NB4 (cell line): ENCODE measurements at regions not wholly inside any gene's neighbourhood (a gene's known extent, or its start where the extent isn't known, plus 50 kb on each side); places are given as distances from the start of the nearest gene placed in this dataset.

Experiments used
- DNase-seq: peaks from one replicate; pipeline ENCODE4 v3.0.0; 2010; ENCODE audit warnings: low read depth
- H3K4me3 ChIP-seq: one replicate; pipeline ENCODE4 v1.5.1; 2011; ENCODE audit warnings: mild to moderate bottlenecking, low read depth, low read length, moderate library complexity
- CTCF ChIP-seq: IDR thresholded peaks from one replicate; pipeline ENCODE4 v1.5.1; 2012; ENCODE audit warnings: low read depth, low read length
- MYC ChIP-seq: IDR thresholded peaks from 2 replicates; pipeline ENCODE4 v1.6.1; 2011; ENCODE audit warnings: low read depth, low read length
- POLR2A ChIP-seq: IDR thresholded peaks from 2 replicates; pipeline ENCODE4 v1.6.1; 2011; ENCODE audit warnings: mild to moderate bottlenecking; ENCODE audit not compliant: insufficient read length; ENCODE audit errors: extremely low read depth
- TF ChIP-seq, protein P1 (sequence below): IDR thresholded peaks from 2 replicates; pipeline ENCODE4 v1.6.1; 2011; ENCODE audit warnings: low read depth, low read length

DNA sequence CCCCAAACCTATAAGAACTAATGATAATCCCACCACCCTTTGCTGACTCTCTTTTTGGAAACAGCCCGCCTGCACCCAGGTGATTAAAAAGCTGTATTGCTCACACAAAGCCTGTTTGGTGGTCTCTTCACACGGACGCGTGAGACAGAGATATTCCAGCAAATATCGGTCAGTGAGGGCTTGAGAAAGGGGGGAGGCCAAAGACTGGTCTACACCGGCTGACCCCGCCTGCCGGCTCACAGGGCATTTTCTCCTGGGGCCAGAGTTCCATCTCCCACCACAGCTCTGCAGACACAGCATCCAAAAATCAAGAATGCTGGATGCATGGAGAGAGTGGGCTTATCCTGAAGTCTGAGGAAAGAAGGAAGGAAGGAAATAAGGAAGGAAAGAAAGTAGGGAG is 176.0 kb downstream of the SHOX start:
- no peak overlapping the region for H3K4me3 ChIP-seq
- TF ChIP-seq, protein P1, sequence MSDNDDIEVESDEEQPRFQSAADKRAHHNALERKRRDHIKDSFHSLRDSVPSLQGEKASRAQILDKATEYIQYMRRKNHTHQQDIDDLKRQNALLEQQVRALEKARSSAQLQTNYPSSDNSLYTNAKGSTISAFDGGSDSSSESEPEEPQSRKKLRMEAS: no peak
- TF ChIP-seq MYC (no peak), CTCF (no peak), POLR2A (no peak)
- DNase-seq: no peak

GRCh38 chrX:805988-806387 is 175.4 kb downstream of the SHOX start:
- no peak for DNase-seq
- no peak overlapping the region for H3K4me3 ChIP-seq
- TF ChIP-seq POLR2A: no peak
- TF ChIP-seq, protein P1: no peak
- no peak for TF ChIP-seq CTCF
- no peak for TF ChIP-seq MYC

DNA sequence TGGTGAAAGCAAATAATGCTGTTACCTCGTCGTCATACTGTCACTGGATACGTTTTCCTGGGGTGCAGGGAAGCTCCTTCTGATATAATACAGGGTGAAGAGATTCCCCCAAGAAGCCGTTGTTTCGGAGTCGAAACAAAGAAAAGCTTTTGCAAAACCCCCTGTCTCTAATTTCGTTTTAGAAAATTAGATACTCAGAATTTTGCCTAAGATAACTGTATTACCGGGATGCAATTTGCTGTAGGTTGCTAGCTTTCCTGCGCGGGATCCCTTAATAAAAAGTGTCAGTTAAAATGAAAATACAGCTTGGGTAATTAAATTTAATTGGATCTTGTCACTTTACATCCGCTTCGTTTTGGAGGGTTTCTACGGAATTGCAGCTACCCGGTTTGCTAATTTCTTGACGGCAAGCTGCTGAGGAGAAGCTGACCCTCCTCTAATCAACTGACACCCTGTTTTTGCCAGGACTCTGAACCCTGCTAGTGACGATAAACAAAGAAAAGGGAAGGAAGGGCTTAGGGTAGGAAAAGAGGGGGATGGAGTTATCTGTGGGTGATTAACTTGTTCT is 174.6 kb downstream of the SHOX start:
- DNase-seq: no peak
- no peak for TF ChIP-seq POLR2A
- TF ChIP-seq, protein P1: no peak
- TF ChIP-seq MYC: no peak
- TF ChIP-seq CTCF: no peak

GRCh38 chrX:802846-803245 is 172.3 kb downstream of the SHOX start:
- no peak for DNase-seq
- no peak overlapping the region for H3K4me3 ChIP-seq
- TF ChIP-seq MYC: no peak
- TF ChIP-seq, protein P1: no peak
- no peak for TF ChIP-seq CTCF
- TF ChIP-seq POLR2A: no peak

More for the DNA sequence above, 174.6 kb downstream of the SHOX start:
- no peak overlapping the region for H3K4me3 ChIP-seq

GRCh38 chrX:799808-800207 is 169.2 kb downstream of the SHOX start:
- H3K4me3 ChIP-seq: no peak overlapping the region
- no peak for TF ChIP-seq MYC
- TF ChIP-seq CTCF: no peak
- no peak for TF ChIP-seq POLR2A
- TF ChIP-seq, protein P1: no peak
- DNase-seq: no peak

- TF ChIP-seq MYC (no peak), CTCF (no peak), POLR2A (no peak)
- TF ChIP-seq, protein P1: no peak
- H3K4me3 ChIP-seq: no peak overlapping the region
- no peak for DNase-seq
Measured at GRCh38 chrX:794311-794710, 163.7 kb downstream of the SHOX start.
